OCI-LY1 (cell line): ENCODE measurements at regions not wholly inside any gene's neighbourhood (a gene's known extent, or its start where the extent isn't known, plus 50 kb on each side); places are given as distances from the start of the nearest gene placed in this dataset.

Experiments
- H2AFZ ChIP-seq: fragments of 200-600 bp; sonication (generic), shearing (Covaris generic); 2 replicates; pipeline ENCODE4 v1.6.0; 2014; ENCODE audit warnings: antibody characterized with exemption, mild to moderate bottlenecking, low read length
- H3F3A ChIP-seq: fragments of 200-600 bp; sonication (generic), shearing (Covaris generic); 2 replicates; pipeline ENCODE4 v1.6.0; 2014; ENCODE audit warnings: mild to moderate bottlenecking, antibody characterized with exemption, low read length, moderate library complexity; ENCODE audit not compliant: insufficient read depth
- H3K27ac ChIP-seq: fragments of 200-600 bp; sonication (generic); 2 replicates; pipeline ENCODE4 v1.5.1; 2014; ENCODE audit warnings: low read length, mixed run types, mild to moderate bottlenecking, low read depth; ENCODE audit not compliant: poor library complexity, severe bottlenecking
- H3K27me3 ChIP-seq: fragments of 200-600 bp; sonication (generic); 2 replicates; pipeline ENCODE4 v1.6.0; 2014; ENCODE audit warnings: antibody characterized with exemption, mild to moderate bottlenecking, low read length, moderate library complexity; ENCODE audit not compliant: insufficient read depth
- H3K36me3 ChIP-seq: fragments of 200-600 bp; sonication (generic); 2 replicates; pipeline ENCODE4 v1.6.1; 2014; ENCODE audit warnings: mild to moderate bottlenecking, antibody characterized with exemption, low read length, moderate library complexity, mixed read lengths; ENCODE audit not compliant: insufficient read depth
- H3K4me1 ChIP-seq: fragments of 200-600 bp; sonication (generic); 2 replicates; pipeline ENCODE4 v1.5.1; 2014; ENCODE audit warnings: mild to moderate bottlenecking, low read length, moderate library complexity; ENCODE audit not compliant: insufficient read depth, severe bottlenecking
- H3K4me2 ChIP-seq: fragments of 200-600 bp; sonication (generic), shearing (Covaris generic); 2 replicates; pipeline ENCODE4 v1.6.1; 2014; ENCODE audit warnings: low read length
- H3K4me3 ChIP-seq: fragments of 200-600 bp; sonication (generic); 2 replicates; pipeline ENCODE4 v1.5.1; 2014; ENCODE audit warnings: low read length, low read depth, mild to moderate bottlenecking, mixed read lengths; ENCODE audit not compliant: poor library complexity, severe bottlenecking
- H3K79me2 ChIP-seq: fragments of 200-600 bp; shearing (Covaris generic); 2 replicates; pipeline ENCODE4 v1.6.1; 2016; ENCODE audit warnings: mixed run types, low read length, mixed read lengths; ENCODE audit not compliant: insufficient read depth
- H3K9ac ChIP-seq: fragments of 200-600 bp; sonication (generic), shearing (Covaris generic); 2 replicates; pipeline ENCODE4 v1.6.1; 2014; ENCODE audit warnings: mild to moderate bottlenecking, low read length, mixed read lengths
- H3K9me2 ChIP-seq: fragments of 200-600 bp; sonication (generic), shearing (Covaris generic); 2 replicates; pipeline ENCODE4 v1.6.1; 2014; ENCODE audit warnings: low read depth, mild to moderate bottlenecking, low read length, mixed read lengths
- H3K9me3 ChIP-seq: fragments of 200-600 bp; shearing (Covaris generic); 2 replicates; pipeline ENCODE4 v1.6.1; 2014; ENCODE audit warnings: low read length, mixed read lengths
- H4K20me1 ChIP-seq: fragments of 200-600 bp; sonication (generic), shearing (Covaris generic); 2 replicates; pipeline ENCODE4 v1.6.0; 2016; ENCODE audit warnings: mild to moderate bottlenecking, low read length; ENCODE audit not compliant: insufficient read depth
- EZH2 ChIP-seq: fragments of 200-600 bp; sonication (generic), shearing (Covaris generic); IDR thresholded peaks from 2 replicates; pipeline ENCODE4 v1.8.0; 2017; ENCODE audit warnings: borderline replicate concordance, mixed run types, mild to moderate bottlenecking, antibody characterized with exemption, low read length, moderate library complexity, mixed read lengths
- TF ChIP-seq, protein P1 (sequence below): fragments of 200-600 bp; sonication (generic), shearing (Covaris generic); IDR thresholded peaks from 2 replicates; pipeline ENCODE4 v1.5.1; 2017; ENCODE audit warnings: mild to moderate bottlenecking, antibody characterized with exemption, low read length, moderate library complexity, mixed read lengths

DNA sequence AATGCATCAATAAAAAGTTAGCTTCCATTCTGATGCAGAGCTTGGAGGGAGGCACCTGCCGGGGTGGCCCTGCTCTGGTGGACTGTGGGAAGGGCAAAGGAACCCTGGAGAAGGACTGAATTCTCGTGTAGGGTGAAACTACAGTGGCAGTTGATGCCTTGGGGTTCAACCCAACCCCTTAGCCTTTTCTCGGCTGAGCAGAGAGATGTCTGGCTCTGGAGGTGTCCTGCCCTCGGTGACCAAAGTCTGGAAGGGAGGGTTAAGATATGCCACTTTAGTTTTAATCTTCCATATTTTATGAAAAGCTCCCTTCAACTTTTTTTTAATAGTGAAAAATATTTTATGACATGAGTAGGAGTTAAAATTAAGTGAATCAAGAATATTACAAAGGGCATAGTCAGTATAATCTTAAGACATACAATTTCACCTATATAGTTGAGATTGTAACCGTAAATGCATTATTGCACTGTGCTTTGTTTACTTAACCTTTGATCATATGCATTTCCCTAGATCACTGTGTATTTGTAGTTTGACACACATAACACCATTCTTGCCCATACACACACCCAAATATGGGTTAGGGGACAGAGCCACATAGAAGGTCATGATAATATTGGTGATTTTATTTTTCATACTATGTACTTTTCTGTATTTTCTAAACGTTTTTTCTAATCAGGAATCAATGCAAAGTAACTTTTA, 179.6 kb downstream of the MCHR2 start:
- TF ChIP-seq, protein P1, sequence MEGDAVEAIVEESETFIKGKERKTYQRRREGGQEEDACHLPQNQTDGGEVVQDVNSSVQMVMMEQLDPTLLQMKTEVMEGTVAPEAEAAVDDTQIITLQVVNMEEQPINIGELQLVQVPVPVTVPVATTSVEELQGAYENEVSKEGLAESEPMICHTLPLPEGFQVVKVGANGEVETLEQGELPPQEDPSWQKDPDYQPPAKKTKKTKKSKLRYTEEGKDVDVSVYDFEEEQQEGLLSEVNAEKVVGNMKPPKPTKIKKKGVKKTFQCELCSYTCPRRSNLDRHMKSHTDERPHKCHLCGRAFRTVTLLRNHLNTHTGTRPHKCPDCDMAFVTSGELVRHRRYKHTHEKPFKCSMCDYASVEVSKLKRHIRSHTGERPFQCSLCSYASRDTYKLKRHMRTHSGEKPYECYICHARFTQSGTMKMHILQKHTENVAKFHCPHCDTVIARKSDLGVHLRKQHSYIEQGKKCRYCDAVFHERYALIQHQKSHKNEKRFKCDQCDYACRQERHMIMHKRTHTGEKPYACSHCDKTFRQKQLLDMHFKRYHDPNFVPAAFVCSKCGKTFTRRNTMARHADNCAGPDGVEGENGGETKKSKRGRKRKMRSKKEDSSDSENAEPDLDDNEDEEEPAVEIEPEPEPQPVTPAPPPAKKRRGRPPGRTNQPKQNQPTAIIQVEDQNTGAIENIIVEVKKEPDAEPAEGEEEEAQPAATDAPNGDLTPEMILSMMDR = no peak
- TF ChIP-seq EZH2 = no peak
- no peak overlapping the region for H3K4me2 ChIP-seq

DNA sequence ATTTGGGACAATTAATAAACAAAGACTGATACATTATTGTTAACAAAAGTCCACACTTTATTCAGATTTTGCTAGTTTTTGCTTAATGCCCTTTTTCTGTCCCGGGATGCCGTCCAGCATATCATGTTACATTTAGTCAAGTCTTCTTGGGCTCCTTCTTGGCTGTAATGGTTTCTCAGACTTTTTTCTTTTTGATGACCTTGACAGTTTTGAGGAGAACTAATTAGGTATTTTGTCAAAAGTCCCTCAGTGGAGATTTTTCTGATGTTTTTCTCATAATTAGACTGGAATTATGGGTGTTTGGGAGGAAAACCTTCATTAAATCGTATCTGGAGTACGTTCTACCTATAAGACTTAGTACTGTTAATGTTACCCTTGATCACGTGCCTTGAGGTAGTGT, 177.2 kb downstream of the MCHR2 start:
- TF ChIP-seq EZH2 = no peak
- TF ChIP-seq, protein P1 = no peak
- H3K9me3 ChIP-seq = no peaks in the 10 kb centered on the region
- no peaks in the 10 kb centered on the region for H4K20me1 ChIP-seq
- no peaks in the 10 kb centered on the region for H3K9me2 ChIP-seq
- H3K9ac ChIP-seq = no peak overlapping the region
- no peak overlapping the region for H3K27ac ChIP-seq
- no peaks in the 10 kb centered on the region for H3F3A ChIP-seq
- no peaks in the 10 kb centered on the region for H3K36me3 ChIP-seq
- no peak overlapping the region for H3K4me2 ChIP-seq
- H3K79me2 ChIP-seq = no peaks in the 10 kb centered on the region
- no peaks in the 10 kb centered on the region for H3K4me1 ChIP-seq
- no peak overlapping the region for H2AFZ ChIP-seq
- no peak overlapping the region for H3K4me3 ChIP-seq
- no peaks in the 10 kb centered on the region for H3K27me3 ChIP-seq

More for the DNA sequence above, 179.6 kb downstream of the MCHR2 start:
- no peak overlapping the region for H2AFZ ChIP-seq
- no peaks in the 10 kb centered on the region for H3K9me2 ChIP-seq
- H3K79me2 ChIP-seq = no peaks in the 10 kb centered on the region
- no peaks in the 10 kb centered on the region for H3K36me3 ChIP-seq
- H3K27ac ChIP-seq = no peak overlapping the region
- H4K20me1 ChIP-seq = no peaks in the 10 kb centered on the region
- no peak overlapping the region for H3K9ac ChIP-seq
- H3K4me1 ChIP-seq = no peaks in the 10 kb centered on the region
- no peaks in the 10 kb centered on the region for H3K9me3 ChIP-seq
- H3F3A ChIP-seq = no peaks in the 10 kb centered on the region
- H3K27me3 ChIP-seq = no peaks in the 10 kb centered on the region
- H3K4me3 ChIP-seq = no peak overlapping the region

DNA sequence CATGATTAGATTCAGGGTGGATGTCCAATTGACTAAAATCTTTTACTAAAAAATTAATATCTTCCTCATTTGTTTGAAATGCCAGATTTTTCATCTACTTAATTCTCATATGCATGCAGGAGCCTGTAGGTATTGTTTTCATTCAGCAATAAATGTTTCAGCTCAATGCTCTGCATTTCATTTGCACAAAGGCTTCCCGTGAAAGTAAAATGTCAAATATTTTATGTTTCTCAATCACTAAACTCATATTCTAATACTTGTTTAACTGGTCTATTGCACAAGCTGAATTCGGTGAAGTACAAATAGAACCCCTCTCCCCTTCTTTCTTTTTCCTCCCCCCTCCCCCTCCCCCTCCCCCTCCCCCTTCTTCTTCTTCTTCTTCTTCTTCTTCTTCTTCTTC, 175.9 kb downstream of the MCHR2 start:
- Histone ChIP-seq H3K9me3 (no peaks in the 10 kb centered on the region), H3F3A (no peaks in the 10 kb centered on the region), H3K4me1 (peaks cover 4% of the 10 kb centered on the region), H3K4me3 (no peak overlapping the region), H3K27ac (no peak overlapping the region), H3K9ac (no peak overlapping the region), H3K27me3 (no peaks in the 10 kb centered on the region), H2AFZ (no peak overlapping the region), H3K9me2 (no peaks in the 10 kb centered on the region), H3K36me3 (no peaks in the 10 kb centered on the region), H4K20me1 (no peaks in the 10 kb centered on the region), H3K79me2 (no peaks in the 10 kb centered on the region), H3K4me2 (no peak overlapping the region)
- no peak for TF ChIP-seq EZH2
- TF ChIP-seq, protein P1 = no peak
